Neural cell (in vitro differentiated cells): ENCODE measurements at regions not wholly inside any gene's neighbourhood (a gene's known extent, or its start where the extent isn't known, plus 50 kb on each side); places are given as distances from the start of the nearest gene placed in this dataset.

Experiments used
- H2AFZ ChIP-seq: fragments of 200-600, 300-800 bp; sonication (generic), shearing (Covaris generic); 2 replicates; pipeline ENCODE4 v1.6.0; 2014; ENCODE audit warnings: low read depth, mild to moderate bottlenecking, antibody characterized with exemption, low read length, moderate library complexity
- H3F3A ChIP-seq: fragments of 200-600 bp; shearing (Covaris generic); 2 replicates; pipeline ENCODE4 v1.6.1; 2016; ENCODE audit warnings: mild to moderate bottlenecking, moderate library complexity, mixed read lengths, antibody characterized with exemption, low read length; ENCODE audit not compliant: insufficient read depth, poor library complexity, severe bottlenecking
- H3K27ac ChIP-seq: fragments of 200-600, 300-800 bp; sonication (generic), shearing (Covaris generic); 2 replicates; pipeline ENCODE4 v1.5.1; 2014; ENCODE audit warnings: mild to moderate bottlenecking, low read length, moderate library complexity
- H3K27me3 ChIP-seq: fragments of 300-800, 200-600 bp; sonication (generic), shearing (Covaris generic); 2 replicates; pipeline ENCODE4 v1.6.0; 2014; ENCODE audit warnings: mild to moderate bottlenecking, low read depth, low read length, moderate library complexity; ENCODE audit not compliant: insufficient read depth
- H3K36me3 ChIP-seq: fragments of 300-800, 200-600 bp; sonication (generic), shearing (Covaris generic); 2 replicates; pipeline ENCODE4 v1.5.1; 2014; ENCODE audit warnings: mild to moderate bottlenecking, antibody characterized with exemption, low read length, moderate library complexity; ENCODE audit not compliant: insufficient read depth
- H3K4me2 ChIP-seq: fragments of 300-800, 200-600 bp; sonication (generic), shearing (Covaris generic); 2 replicates; pipeline ENCODE4 v1.6.0; 2014; ENCODE audit warnings: mild to moderate bottlenecking, low read length
- H3K4me3 ChIP-seq: fragments of 300-800, 200-600 bp; sonication (generic), shearing (Covaris generic); 2 replicates; pipeline ENCODE4 v1.5.1; 2014; ENCODE audit warnings: mild to moderate bottlenecking, low read length, moderate library complexity
- H3K79me2 ChIP-seq: fragments of 200-600 bp; shearing (Covaris generic); replicated peaks from 2 replicates; pipeline ENCODE4 v1.6.0; 2014; ENCODE audit warnings: mild to moderate bottlenecking, low read length, moderate library complexity; ENCODE audit not compliant: insufficient read depth
- H3K9ac ChIP-seq: fragments of 300-800, 200-600 bp; sonication (generic), shearing (Covaris generic); 2 replicates; pipeline ENCODE4 v1.6.1; 2016; ENCODE audit warnings: mild to moderate bottlenecking, low read length, mixed read lengths
- H3K9me2 ChIP-seq: fragments of 200-600 bp; shearing (Covaris generic); 2 replicates; pipeline ENCODE4 v1.6.1; 2016; ENCODE audit warnings: mild to moderate bottlenecking, low read length, mixed read lengths; ENCODE audit not compliant: insufficient read depth
- H3K9me3 ChIP-seq: fragments of 200-600, 300-800 bp; sonication (generic), shearing (Covaris generic); 2 replicates; pipeline ENCODE4 v1.6.1; 2016; ENCODE audit warnings: mild to moderate bottlenecking, mixed run types, low read length, moderate library complexity, mixed read lengths
- H4K20me1 ChIP-seq: fragments of 200-600 bp; shearing (Covaris generic); 2 replicates; pipeline ENCODE4 v1.6.1; 2016; ENCODE audit warnings: mild to moderate bottlenecking, mixed run types; ENCODE audit not compliant: insufficient read depth
- CTCF ChIP-seq: fragments of 450-650 bp; IDR thresholded peaks from 2 replicates; pipeline ENCODE4 v1.5.1; 2014; ENCODE audit warnings: antibody characterized with exemption, mild to moderate bottlenecking, moderate library complexity; ENCODE audit not compliant: poor library complexity, severe bottlenecking
- EP300 ChIP-seq: fragments of 450-650 bp; conservative IDR thresholded peaks from 2 replicates; pipeline ENCODE4 v1.6.1; 2014; ENCODE audit warnings: antibody characterized with exemption, mild to moderate bottlenecking, moderate library complexity; ENCODE audit not compliant: poor library complexity, severe bottlenecking
- EZH2 ChIP-seq: fragments of 200-600, 300-800 bp; shearing (Covaris generic), sonication (generic); IDR thresholded peaks from 2 replicates; pipeline ENCODE4 v1.6.1; 2014; ENCODE audit warnings: antibody characterized with exemption, low read length, borderline replicate concordance, mild to moderate bottlenecking; ENCODE audit not compliant: insufficient read depth, poor library complexity, severe bottlenecking
- MXI1 ChIP-seq: fragments of 450-650 bp; conservative IDR thresholded peaks from 2 replicates; pipeline ENCODE4 v1.6.1; 2014; ENCODE audit warnings: antibody characterized with exemption, mild to moderate bottlenecking; ENCODE audit not compliant: poor library complexity, severe bottlenecking
- POLR2AphosphoS5 ChIP-seq: IDR thresholded peaks from 2 replicates; pipeline ENCODE4 v1.6.1; 2012
- RAD21 ChIP-seq: fragments of 450-650 bp; conservative IDR thresholded peaks from 2 replicates; pipeline ENCODE4 v1.6.1; 2014; ENCODE audit warnings: antibody characterized with exemption, mild to moderate bottlenecking, moderate library complexity
- REST ChIP-seq: IDR thresholded peaks from 2 replicates; pipeline ENCODE4 v1.6.1; 2012; ENCODE audit warnings: borderline replicate concordance
- SMC3 ChIP-seq: fragments of 450-650 bp; conservative IDR thresholded peaks from 2 replicates; pipeline ENCODE4 v1.6.1; 2014; ENCODE audit warnings: antibody characterized with exemption, mild to moderate bottlenecking, moderate library complexity; ENCODE audit not compliant: poor library complexity
- TAF1 ChIP-seq: IDR thresholded peaks from 2 replicates; pipeline ENCODE4 v1.6.1; 2012; ENCODE audit warnings: low read depth

- Histone ChIP-seq H2AFZ (no peak overlapping the region), H3K4me3 (no peak overlapping the region), H3K9me3 (no peaks in the 10 kb centered on the region), H3K4me2 (no peak overlapping the region), H3F3A (no peaks in the 10 kb centered on the region), H3K79me2 (no peaks in the 10 kb centered on the region), H3K27me3 (no peaks in the 10 kb centered on the region), H3K36me3 (no peaks in the 10 kb centered on the region), H3K9me2 (no peaks in the 10 kb centered on the region), H3K27ac (no peak overlapping the region), H4K20me1 (no peaks in the 10 kb centered on the region), H3K9ac (no peak overlapping the region)
- TF ChIP-seq SMC3 (no peak), POLR2AphosphoS5 (no peak), CTCF (no peak), EZH2 (no peak), MXI1 (no peak), TAF1 (no peak), RAD21 (no peak), REST (no peak), EP300 (no peak)
Measured at GRCh38 chr10:123262456-123262855, 108.3 kb downstream of the BUB3 start.

GRCh38 chr10:123266971-123267370 is 112.8 kb downstream of the BUB3 start:
- no peak for TF ChIP-seq POLR2AphosphoS5
- TF ChIP-seq REST: no peak
- no peak for TF ChIP-seq SMC3
- no peak for TF ChIP-seq MXI1
- no peak for TF ChIP-seq RAD21
- TF ChIP-seq EZH2: no peak
- no peak for TF ChIP-seq CTCF
- no peak for TF ChIP-seq TAF1
- no peak for TF ChIP-seq EP300
- Histone ChIP-seq H3K9me2 (no peaks in the 10 kb centered on the region), H3F3A (no peaks in the 10 kb centered on the region), H4K20me1 (no peaks in the 10 kb centered on the region), H3K4me3 (no peak overlapping the region), H3K4me2 (no peak overlapping the region), H3K27me3 (no peaks in the 10 kb centered on the region), H3K27ac (no peak overlapping the region), H3K79me2 (no peaks in the 10 kb centered on the region), H3K9ac (no peak overlapping the region), H3K9me3 (no peaks in the 10 kb centered on the region), H3K36me3 (no peaks in the 10 kb centered on the region), H2AFZ (no peak overlapping the region)
